ENCODE measurements at regions not wholly inside any gene's neighbourhood (a gene's known extent, or its start where the extent isn't known, plus 50 kb on each side); places are given as distances from the start of the nearest gene placed in this dataset.

- ATAC-seq, result no peak
These were observed 270.5 kb upstream of the B3GAT1 start for GRCh38 chr11:134682577-134682976.

DNA sequence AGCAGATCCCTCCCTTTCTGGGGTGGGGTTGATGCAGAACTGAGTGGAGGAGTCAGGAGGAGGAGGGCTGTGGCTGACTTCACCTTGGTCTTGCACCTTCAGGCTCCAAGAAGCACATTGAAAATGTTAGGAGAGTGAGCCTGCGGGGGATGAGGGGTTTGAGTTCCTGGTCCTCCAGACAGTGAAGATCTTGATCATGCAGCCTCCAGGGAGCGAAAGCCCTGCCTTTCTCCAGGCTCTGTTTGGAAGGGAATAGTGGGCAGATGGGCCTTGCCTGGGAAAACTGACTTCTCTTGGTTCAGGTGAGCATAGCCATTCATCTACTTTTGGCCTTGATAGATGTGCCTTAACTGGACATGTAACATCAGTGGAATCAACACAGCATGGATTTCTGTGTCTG lies 267.6 kb upstream of the B3GAT1 start:
- no peak for ATAC-seq

- no peak for ATAC-seq
These were observed 266.7 kb upstream of the B3GAT1 start for GRCh38 chr11:134678744-134679143.

DNA sequence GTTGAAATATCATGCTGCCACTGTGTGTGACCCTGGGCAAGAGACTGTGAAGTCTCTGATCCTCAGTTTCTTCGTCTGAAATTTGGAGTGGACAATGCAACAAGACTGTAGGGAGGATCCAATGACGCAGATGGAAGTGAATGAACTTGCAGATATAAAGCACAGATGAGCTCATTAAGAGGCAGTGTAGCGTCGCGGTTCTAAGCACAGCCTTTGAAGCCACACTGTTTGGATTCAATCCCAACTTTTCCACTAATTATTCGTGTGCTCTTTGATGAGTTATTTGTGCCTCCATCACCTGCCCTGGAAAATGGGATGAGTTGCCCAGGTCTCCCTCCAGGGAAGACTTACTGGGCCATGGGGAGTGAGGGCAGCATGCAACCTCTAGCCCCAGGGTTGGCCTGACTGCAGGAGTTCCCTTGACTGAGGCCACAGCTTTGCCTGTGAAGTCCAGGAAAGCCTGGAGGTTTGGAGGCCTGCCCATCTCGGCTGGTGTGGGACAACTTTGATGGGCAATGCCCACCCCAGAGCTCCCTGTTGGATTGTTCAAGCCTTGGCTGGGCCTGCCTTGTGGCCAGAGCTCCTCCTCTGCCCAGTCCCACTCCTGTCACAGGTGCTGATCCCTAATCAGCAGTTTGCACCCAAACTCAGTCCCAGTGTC lies 266.0 kb upstream of the B3GAT1 start:
- ATAC-seq, result no peak

- no peak for ATAC-seq
These were observed 265.4 kb upstream of the B3GAT1 start for GRCh38 chr11:134677397-134677822.

DNA sequence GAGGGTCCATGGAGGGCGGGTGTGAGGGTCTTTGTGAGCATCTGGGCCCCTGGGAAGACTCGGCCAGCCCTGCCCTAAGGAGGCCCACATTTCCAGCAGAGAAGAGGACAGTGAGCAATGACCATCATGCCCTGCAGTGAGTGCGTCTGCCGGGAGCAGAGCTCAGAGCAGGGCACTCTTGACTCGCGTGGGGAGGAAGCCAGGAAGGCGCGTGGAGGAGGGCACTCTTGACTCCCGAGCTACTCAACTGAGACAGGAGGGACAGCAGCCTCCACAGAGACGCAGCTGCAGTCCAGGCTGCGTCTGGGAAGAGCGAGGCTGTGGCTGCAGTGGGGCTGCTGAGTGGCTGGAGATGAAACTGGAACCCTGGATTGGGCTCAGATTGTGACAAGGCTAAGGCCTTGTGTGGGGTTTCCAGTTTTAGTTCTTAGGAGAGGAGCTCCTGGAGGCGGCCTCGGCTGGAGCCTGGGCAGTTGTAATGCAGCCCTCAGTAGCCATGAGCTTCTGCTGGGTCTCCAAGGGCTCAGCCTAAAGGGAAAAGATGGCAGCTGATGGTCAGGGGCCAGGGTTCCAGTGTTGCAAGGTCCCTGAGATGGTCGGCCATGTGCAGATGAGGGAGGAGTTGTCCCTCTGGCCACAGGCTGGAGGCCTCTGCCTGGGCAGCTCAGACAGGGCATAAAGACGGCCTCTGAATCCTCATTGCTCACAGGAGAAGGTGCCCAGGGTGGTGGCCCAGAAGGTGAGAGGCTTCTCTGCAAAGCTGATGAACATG lies 264.7 kb upstream of the B3GAT1 start:
- ATAC-seq, result no peak

DNA sequence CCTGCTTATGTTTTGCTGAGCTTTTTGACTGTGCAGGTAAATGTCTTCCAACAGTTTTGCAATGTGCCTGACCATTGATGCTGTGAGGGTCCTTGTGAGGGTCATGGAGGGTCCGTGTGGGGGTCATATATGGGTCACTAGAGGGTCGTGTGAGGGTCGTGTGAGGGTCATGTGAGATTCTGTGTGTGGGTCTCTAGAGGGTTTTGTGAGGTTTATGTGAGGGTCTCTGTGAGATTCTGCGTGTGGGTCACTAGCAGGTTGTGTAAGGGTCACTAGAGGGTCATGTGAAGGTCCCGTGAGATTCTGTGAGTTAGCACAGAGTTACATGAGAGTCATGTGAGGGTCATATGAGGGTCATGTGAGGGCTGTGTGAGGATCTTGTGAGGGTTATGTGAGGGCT lies 263.9 kb upstream of the B3GAT1 start:
- no peak for ATAC-seq

DNA sequence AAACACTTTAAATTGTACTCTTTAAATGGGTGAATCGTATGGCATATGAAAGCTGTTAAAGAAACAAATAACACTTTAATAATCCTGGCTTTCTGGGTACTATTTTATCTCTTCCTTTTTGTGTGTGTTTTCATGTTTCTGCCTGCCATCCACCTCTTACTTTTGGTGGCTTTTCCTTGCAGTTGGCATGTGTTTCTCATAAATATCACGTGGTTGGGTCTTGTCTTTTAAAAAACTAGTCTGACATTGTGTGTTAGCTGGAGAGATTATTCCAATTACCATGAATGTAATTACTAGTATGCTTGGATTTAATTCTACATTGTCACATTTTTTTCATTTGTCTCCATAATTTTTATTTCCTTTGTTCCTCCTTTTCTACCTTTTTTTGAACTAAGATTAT lies 262.9 kb upstream of the B3GAT1 start:
- ATAC-seq, result no peak

GRCh38 chr11:134670961-134671370 lies 258.9 kb upstream of the B3GAT1 start:
- ATAC-seq, result no peak

DNA sequence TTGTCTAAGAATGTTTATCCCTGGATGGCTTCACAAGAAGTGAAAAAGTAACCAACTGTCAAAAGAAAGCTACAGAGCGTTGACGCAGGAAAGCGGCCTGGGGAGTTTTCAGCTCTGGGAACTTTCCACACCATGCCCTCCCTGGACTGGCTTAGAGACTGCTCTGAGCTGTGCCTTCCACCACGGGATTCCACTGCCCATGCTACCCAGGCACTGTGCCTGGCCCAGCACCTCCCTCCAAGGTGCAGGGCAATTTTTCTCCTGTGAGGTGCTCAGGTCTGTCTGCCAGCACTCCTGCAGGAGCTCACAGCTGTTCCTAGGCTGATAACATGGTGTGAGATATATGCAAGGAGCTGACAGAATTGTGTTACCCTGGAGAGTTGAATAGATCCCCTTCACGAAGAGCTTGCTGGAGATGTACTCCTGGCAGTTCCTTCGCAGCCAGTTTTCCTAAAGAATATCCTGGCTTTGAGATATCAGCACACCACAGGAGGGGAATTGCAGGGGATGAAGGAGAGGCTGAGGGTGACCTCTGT lies 258.3 kb upstream of the B3GAT1 start:
- no peak for ATAC-seq

DNA sequence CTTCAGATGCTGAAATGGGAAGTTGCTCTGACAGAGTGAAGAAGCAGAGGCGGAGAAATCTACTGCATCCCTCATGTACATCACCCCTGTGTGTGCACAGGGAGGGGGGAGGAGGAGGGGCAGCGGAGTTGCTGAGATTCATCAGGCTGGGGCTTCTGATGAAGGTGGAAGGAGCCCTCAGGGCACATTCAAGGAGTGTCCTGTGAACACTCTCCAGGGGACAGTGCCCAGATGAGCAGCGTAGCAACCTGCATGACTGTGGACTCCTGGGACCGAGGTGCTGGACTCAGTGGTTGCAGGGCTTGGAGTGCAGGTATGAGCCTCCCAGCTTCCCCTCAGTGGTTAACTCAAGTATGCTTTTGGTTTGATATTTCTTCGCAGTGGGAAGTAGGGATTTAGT lies 257.8 kb upstream of the B3GAT1 start:
- ATAC-seq, result no peak

DNA sequence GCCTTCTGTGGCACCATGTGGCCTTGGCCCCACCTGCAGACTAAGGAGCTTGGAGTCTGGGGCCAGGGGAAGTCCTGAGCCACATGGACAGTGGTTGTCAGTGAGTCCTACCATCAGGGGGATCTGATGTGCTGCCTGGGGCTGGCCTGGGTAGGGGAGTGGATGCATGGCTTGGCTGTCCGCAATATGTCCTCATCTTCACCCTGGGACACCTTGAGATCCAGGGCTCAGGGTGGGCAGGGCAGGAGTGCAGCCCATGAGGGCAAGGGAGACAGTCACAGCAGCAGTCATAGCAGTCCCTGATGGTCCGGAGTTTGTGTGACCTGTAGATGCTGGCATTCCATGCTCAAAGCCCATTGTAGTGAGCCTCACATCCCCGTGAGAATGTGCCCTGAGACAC lies 256.8 kb upstream of the B3GAT1 start:
- no peak for ATAC-seq

DNA sequence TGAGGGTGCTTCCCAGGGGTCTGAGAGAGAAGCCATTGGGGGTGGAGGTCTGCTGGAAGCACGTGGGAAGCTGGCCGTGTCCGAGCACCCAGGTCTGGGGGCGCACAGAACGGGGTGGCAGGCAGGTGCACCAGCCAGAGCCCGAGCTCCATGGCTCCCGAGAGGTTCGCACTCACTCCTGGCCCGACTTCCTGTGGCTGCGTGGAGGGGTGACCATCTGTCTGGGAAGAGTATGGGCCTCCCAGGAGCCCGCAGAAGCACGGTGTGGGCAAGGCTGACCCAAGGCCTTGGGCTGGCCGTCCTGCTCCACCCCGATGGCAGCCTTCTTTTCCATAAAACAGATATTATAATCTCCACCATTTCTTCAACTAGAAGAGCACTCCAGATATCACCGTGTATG lies 256.0 kb upstream of the B3GAT1 start:
- no peak for ATAC-seq

- no peak for ATAC-seq
These were observed 255.5 kb upstream of the B3GAT1 start for GRCh38 chr11:134667505-134667904.

DNA sequence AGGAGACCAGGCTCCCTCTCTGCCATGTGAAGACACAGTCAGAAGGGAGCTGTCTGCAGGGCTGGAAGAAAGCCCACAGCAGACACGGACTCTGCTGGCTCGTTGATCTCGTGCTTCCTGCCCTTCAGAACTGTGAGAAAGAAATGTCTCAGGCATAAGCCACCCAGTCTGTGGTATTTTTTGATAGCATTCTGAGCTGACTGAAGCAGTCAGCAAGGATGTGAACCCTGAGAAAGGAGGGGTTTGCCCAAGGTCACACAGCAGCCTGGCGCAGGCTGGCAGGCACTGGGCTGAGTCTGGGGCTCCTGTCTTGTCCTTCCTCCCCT lies 255.1 kb upstream of the B3GAT1 start:
- no peak for ATAC-seq

DNA sequence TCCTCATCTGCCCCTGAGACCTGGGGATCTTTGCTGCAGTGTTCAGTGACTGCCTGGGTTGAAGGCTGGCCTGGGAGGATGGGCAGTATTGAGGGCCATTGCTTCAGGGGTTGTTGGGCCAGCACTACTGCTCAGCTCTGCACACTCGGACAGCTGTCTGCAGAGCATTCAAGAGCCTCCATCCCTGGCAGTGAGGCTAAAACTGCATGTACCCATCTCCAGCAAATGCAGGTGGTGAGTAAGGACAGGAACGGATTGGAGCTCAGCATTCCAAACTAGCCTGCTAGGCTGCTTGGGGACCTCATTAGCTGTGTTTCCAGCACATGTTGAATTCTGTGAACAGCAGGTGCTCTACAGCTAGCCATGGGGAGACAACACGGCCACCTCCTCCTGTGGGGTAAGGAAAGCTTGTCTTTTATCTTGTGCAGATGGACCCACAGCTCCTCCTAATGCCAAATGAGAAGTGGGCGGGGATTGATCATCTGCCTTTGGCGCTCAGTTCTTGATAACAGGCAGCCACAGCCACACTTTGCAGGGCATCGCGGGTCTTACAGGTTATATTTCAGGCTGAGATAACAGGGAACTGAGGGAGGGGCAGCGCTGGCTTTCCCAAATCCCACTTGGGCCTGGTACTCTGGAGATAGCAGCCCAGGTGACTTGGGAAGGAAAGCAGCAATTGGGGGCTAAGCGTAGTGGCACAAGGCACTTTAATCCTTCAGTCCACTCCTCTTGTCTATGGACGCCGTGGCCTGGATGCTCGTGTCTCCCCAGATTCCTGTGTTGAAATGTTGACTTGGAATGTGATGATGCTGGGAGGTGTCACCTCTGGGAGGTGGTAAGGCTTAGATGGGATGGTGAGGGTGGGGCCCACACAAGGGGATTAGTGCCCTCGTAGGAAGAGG lies 254.5 kb upstream of the B3GAT1 start:
- ATAC-seq, result no peak

- no peak for ATAC-seq
These were observed 253.7 kb upstream of the B3GAT1 start for GRCh38 chr11:134665571-134666270.

GRCh38 chr11:134665188-134665535 lies 253.1 kb upstream of the B3GAT1 start:
- ATAC-seq, result no peak

DNA sequence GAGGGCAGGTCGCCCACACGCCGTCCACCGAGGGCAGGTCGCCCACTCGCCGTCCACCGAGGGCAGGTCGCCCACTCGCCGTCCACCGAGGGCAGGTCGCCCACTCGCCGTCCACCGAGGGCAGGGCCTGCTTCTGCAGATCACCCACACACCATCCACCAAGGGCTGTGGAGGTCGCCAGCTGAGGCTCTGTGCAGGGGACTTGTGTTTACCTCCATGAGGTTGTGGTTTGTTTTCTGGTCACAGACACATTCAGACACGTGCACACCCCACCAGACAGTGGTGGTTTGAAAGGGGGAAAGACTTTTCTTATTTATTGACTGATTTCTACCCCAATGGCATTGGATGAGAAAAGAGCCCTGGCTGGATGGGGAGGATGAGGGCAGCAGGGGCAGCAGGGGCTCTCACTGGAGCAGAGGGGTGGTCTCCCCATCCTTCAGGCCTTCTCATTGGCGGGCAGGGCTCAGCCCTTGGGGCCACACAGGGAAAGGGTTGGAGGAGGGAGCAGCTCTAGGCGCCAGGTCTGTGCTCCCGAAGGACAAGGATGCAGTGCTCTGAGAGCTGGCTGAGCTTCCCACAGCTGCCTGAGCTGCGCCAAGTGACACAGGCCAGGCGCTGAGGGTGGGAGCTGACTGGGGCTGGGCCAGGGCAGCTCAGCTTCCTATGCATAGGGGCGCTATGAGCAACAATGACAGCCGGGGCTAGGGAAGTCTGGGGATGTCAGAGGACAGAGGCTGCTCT lies 252.6 kb upstream of the B3GAT1 start:
- ATAC-seq, result no peak

DNA sequence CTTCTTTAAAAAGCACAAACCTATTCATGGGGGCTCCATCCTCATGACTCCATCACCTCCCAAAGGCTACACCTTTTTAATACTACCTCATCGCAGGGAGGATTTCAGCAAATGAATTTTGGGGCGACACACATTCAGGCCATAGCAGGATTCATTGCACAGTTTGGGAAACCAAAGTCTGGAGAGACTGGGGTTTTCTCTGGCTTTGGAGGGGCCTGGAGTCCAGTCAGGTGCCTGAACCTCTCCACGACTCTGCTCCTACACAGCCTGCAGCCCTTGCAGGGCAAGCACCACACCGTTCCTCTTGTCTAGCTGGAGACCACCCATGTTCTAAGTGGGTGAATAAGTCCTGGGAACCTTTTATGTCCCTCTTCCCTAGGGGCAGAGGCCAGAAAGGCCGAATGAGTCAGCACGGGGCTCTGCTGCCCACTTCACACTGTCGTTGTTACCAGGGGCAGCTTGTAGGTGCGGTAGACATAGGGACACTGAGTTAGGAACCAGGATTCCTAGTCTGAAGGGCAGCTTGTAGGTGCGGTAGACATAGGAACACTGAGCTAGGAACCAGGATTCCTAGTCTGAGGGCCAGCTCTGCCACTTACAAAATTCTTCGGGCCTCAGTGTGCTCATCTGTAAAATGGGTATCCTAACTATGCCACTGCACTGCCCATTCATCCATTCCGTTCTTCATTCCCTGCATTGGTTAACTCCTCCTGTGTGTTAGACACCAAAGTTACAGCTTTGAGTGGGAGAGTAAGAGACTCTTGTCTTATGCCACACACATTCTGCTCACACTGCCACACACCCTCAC lies 251.7 kb upstream of the B3GAT1 start:
- ATAC-seq, result no peak
